22Rv1 (cell line): ENCODE measurements at regions not wholly inside any gene's neighbourhood (a gene's known extent, or its start where the extent isn't known, plus 50 kb on each side); places are given as distances from the start of the nearest gene placed in this dataset.

Experiments
- H3K27ac ChIP-seq: fragments of 450-650 bp; 2 replicates; pipeline ENCODE4 v1.5.1; 2017
- ZFX ChIP-seq: fragments of 450-650 bp; IDR thresholded peaks from 2 replicates; pipeline ENCODE4 v1.6.1; 2017; ENCODE audit warnings: antibody characterized with exemption, borderline replicate concordance
- TF ChIP-seq, protein P1 (sequence below): fragments of 450-650 bp; IDR thresholded peaks from 2 replicates; pipeline ENCODE4 v1.5.1; 2017; ENCODE audit warnings: mild to moderate bottlenecking

DNA sequence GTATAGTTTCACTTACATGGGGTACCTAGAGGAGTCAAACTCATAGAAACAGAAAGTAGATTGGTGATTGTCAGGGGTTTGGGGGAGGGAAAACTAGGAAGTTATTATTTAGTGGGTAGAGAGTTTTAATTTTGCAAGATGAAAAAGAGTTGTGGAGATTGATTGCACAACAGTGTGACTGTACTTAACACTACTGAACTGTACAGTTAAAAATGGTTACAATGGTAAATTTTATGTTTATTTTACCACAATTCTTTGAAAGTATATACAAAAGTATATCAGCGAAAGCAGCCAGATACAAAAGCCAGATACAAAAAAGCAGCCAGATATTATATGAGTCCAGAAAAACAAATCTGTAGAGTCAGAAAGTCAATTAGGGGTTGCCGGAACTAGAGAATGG, 247.6 kb downstream of the IPO8 start:
- H3K27ac ChIP-seq: no peak overlapping the region
- TF ChIP-seq, protein P1, sequence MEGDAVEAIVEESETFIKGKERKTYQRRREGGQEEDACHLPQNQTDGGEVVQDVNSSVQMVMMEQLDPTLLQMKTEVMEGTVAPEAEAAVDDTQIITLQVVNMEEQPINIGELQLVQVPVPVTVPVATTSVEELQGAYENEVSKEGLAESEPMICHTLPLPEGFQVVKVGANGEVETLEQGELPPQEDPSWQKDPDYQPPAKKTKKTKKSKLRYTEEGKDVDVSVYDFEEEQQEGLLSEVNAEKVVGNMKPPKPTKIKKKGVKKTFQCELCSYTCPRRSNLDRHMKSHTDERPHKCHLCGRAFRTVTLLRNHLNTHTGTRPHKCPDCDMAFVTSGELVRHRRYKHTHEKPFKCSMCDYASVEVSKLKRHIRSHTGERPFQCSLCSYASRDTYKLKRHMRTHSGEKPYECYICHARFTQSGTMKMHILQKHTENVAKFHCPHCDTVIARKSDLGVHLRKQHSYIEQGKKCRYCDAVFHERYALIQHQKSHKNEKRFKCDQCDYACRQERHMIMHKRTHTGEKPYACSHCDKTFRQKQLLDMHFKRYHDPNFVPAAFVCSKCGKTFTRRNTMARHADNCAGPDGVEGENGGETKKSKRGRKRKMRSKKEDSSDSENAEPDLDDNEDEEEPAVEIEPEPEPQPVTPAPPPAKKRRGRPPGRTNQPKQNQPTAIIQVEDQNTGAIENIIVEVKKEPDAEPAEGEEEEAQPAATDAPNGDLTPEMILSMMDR: no peak
- TF ChIP-seq ZFX: no peak

DNA sequence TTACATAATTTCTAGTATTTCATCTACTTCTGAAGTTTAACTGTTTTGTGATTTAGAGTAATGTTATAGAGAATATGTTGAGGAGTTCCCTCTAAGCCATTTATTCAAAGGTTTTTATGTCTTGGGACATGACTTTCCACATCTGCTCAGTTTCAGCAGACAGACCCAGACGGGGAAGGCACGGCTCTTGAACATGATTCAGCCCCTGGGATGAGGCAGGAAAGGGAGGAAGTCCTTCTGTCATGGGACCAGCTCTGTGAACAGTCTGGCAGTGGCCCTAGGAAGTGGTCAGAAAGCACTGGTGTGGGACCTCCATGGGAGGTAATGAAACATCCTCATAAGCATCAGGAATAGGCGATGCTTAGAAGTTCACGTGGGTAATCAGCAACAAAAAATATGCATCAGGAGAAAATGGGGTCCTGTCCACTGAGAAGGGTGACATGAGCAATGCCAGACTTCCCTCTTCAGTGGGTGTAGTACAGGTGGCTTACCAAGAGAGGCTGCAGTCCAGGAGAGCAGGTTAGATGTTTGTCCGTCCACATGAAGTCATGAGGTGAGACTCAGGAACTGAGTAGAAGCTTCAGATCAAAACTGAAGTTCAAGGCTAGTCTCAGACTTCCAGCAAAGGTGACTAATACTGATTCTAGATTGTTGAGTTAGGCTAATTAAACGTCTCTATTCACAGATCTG, 248.5 kb downstream of the IPO8 start:
- H3K27ac ChIP-seq: no peak overlapping the region
- TF ChIP-seq, protein P1: no peak
- TF ChIP-seq ZFX: no peak

DNA sequence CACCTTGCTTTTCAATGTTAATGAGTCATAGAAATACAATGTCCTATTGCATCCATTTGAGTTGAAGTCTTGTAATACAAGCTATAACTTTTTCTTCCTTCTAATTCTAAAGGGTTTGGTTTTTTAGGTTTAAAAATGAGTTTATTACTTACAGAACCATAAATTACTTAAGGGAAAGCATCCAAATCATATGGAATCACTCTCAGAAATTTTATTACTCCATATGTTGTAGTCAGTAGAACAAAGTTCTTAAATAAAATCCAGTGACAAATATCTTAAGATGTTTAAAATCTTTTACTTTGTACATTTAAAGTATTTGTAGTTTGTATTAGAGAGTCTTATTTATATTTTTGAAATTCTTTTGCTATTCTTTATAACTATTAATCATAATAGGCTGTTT, 253.2 kb downstream of the IPO8 start:
- no peak overlapping the region for H3K27ac ChIP-seq
- TF ChIP-seq ZFX: no peak
- TF ChIP-seq, protein P1: no peak

DNA sequence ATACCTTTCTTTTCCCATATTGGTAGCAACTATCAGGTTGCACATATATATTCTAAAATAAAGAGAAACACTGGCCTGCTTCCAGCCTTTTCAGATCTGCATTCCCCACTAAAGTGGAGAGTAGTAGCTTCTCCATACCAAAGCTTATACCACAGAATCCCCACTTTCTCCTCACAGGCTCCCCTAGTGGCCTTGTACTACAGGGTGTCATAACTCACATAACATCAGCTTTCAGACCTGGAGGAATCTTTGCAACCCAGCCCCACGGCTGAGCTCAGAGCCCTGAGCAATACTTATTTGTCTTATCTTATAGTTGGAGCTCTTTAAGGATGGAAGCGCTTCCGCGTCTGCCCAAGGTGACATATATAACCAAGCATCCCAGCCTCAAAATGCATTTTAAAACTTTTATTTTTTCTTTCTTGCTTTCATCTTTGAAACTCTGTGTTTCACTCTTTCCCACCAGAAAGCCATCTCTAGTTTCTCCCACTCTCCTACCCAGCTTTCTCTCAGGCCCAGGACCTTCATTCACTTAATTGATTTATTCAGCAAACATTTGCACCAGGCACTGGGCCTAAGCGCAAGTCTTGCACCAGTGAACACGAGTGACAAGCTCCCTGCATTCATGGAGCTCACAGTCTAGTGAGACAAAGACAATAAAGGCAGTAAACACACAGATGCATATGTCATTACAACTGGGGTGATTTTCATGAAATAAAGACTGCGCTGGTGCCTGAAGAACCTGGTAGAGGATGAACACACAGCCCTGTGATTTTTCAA, 254.7 kb downstream of the IPO8 start:
- H3K27ac ChIP-seq: no peak overlapping the region
- TF ChIP-seq ZFX: no peak
- TF ChIP-seq, protein P1: peak; percentile 48

DNA sequence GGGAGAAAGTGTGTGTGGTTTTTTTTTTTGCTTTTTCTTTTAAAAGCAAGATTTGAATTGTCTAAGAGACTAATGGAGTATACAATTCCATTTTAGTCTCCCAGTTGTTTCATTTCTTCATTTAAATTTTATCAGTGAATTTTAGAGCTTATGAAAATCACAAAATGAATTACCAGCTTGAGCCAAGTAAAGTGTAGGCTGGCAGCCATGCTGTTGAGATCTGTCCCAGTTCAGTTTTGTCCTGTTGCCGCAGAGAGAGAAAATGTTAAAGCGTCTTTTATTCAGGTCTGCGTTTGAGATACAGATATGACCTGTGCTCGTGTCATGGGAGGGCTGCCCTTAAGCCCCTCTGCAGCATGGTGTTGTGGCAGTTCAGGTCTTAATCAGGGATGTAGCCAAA, 256.5 kb downstream of the IPO8 start:
- no peak for TF ChIP-seq ZFX
- TF ChIP-seq, protein P1: no peak
- H3K27ac ChIP-seq: no peak overlapping the region

DNA sequence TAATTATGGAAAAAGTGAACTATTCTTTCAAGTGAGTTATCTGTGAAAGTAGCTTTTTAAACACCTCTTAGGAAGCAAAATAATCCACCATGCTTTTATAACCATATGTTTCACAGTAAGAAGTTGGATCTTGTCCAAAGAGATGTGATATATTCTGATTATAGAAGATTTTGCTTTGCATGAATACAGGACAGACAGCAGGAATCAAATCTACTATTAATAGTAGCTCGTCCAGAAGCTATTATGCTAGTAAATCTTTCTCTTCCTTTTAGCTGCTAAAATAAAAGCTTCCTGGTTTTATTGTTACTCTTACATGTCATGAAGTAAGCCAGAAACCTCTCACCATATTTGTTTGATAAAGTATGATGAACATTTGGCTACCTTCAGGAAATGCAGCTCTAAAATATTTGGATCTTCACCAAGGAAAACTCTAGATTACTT, 257.0 kb downstream of the IPO8 start:
- TF ChIP-seq ZFX: no peak
- TF ChIP-seq, protein P1: no peak
- no peak overlapping the region for H3K27ac ChIP-seq

DNA sequence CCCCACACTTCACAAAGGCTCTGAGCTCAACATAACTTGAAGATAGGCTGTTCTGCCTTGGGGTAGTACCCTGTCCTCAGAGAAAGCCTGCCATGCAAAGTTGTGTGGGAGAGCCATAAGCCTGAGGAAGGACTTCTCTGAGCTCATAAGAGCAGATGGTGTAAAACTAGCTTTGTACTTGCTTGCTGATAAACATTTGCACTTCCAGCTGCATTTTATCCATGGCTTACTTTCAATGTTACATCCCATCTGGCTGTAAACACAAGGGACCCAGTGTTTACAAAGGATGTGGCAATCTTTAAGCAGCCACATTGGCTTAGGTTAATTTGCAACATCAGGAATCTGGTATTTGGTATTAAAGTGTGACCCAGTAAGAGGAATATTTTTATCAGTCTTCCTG, 258.1 kb downstream of the IPO8 start:
- TF ChIP-seq, protein P1: no peak
- TF ChIP-seq ZFX: no peak
- H3K27ac ChIP-seq: no peak overlapping the region
